HFF-Myc (cell line): ENCODE measurements at regions not wholly inside any gene's neighbourhood (a gene's known extent, or its start where the extent isn't known, plus 50 kb on each side); places are given as distances from the start of the nearest gene placed in this dataset.

Experiments
- DNase-seq: peaks from one replicate; pipeline ENCODE4 v3.0.0-alpha.2; 2011; ENCODE audit warnings: low read depth; ENCODE audit errors: extremely low read depth
- H3K4me3 ChIP-seq: replicated peaks from 2 replicates; pipeline ENCODE4 v1.5.1; 2011; ENCODE audit warnings: low read depth, mild to moderate bottlenecking, control low read depth, low read length
- CTCF ChIP-seq: IDR thresholded peaks from 2 replicates; pipeline ENCODE4 v1.5.1; 2012; ENCODE audit warnings: mild to moderate bottlenecking, low read depth, low read length, control low read depth; ENCODE audit errors: missing control alignments

GRCh38 chr6:56716229-56716628 is 73.5 kb upstream of the DST start:
- DNase-seq, result no peak
- no peak for TF ChIP-seq CTCF
- no peak overlapping the region for H3K4me3 ChIP-seq

- H3K4me3 ChIP-seq, result no peak overlapping the region
- no peak for DNase-seq
- TF ChIP-seq CTCF, result no peak
These were observed 73.1 kb upstream of the DST start for GRCh38 chr6:56715741-56716140.

GRCh38 chr6:56714982-56715456 is 72.3 kb upstream of the DST start:
- no peak for DNase-seq
- no peak overlapping the region for H3K4me3 ChIP-seq
- TF ChIP-seq CTCF, result no peak

GRCh38 chr6:56714273-56714672 is 71.6 kb upstream of the DST start:
- TF ChIP-seq CTCF, result no peak
- no peak for DNase-seq
- H3K4me3 ChIP-seq, result no peak overlapping the region

GRCh38 chr6:56713254-56713672 is 70.6 kb upstream of the DST start:
- TF ChIP-seq CTCF, result no peak
- no peak for DNase-seq
- no peak overlapping the region for H3K4me3 ChIP-seq

- H3K4me3 ChIP-seq, result no peak overlapping the region
- DNase-seq, result no peak
- TF ChIP-seq CTCF, result no peak
These were observed 68.3 kb upstream of the DST start for GRCh38 chr6:56710967-56711366.

GRCh38 chr6:56709650-56710049 is 67.0 kb upstream of the DST start:
- H3K4me3 ChIP-seq, result no peak overlapping the region
- no peak for TF ChIP-seq CTCF

More at GRCh38 chr6:56709650-56710049, 67.0 kb upstream of the DST start:
- DNase-seq, result no peak
